ENCODE measurements at regions not wholly inside any gene's neighbourhood (a gene's known extent, or its start where the extent isn't known, plus 50 kb on each side); places are given as distances from the start of the nearest gene placed in this dataset.
A peak's percentile ranks its signal among the peaks of the same experiment; 100 is the strongest.

- FAIRE-seq = no peak
- Histone ChIP-seq H3K36me3 (ENCODE audit: control insufficient read depth, insufficient read depth, low read length) (no peaks in the 10 kb centered on the region), H3K4me3 (ENCODE audit: low read depth, low read length) (no peak overlapping the region), H3K27me3 (ENCODE audit: control insufficient read depth, insufficient read depth, low read length) (no peaks in the 10 kb centered on the region)
- DNase-seq (ENCODE audit: low read depth) = no peak
- TF ChIP-seq CTCF (IDR thresholded peaks at IDR 0.05; ENCODE audit: insufficient read depth, low read length, severe bottlenecking) = no peak
Observed at GRCh38 chr2:217247476-217247875, 387.6 kb upstream of the TNP1 start.

- H3K36me3 ChIP-seq (ENCODE audit: control insufficient read depth, insufficient read depth, low read length) = no peaks in the 10 kb centered on the region
- no peak for DNase-seq (ENCODE audit: low read depth)
- no peak for FAIRE-seq
- H3K4me3 ChIP-seq (ENCODE audit: low read depth, low read length) = no peak overlapping the region
- TF ChIP-seq CTCF (IDR thresholded peaks at IDR 0.05; ENCODE audit: insufficient read depth, low read length, severe bottlenecking) = no peak
- no peaks in the 10 kb centered on the region for H3K27me3 ChIP-seq (ENCODE audit: control insufficient read depth, insufficient read depth, low read length)
Observed at GRCh38 chr2:217246108-217246507, 386.2 kb upstream of the TNP1 start.

GRCh38 chr2:217244815-217245214, 385.0 kb upstream of the TNP1 start:
- DNase-seq (ENCODE audit: low read depth) (no peak), FAIRE-seq (no peak)
- Histone ChIP-seq H3K4me3 (ENCODE audit: low read depth, low read length) (no peak overlapping the region), H3K36me3 (ENCODE audit: control insufficient read depth, insufficient read depth, low read length) (no peaks in the 10 kb centered on the region), H3K27me3 (ENCODE audit: control insufficient read depth, insufficient read depth, low read length) (no peaks in the 10 kb centered on the region)
- TF ChIP-seq CTCF (IDR thresholded peaks at IDR 0.05; ENCODE audit: insufficient read depth, low read length, severe bottlenecking) = no peak

GRCh38 chr2:217242947-217243346, 383.1 kb upstream of the TNP1 start:
- no peak for DNase-seq (ENCODE audit: low read depth)
- no peak for FAIRE-seq
- no peak for TF ChIP-seq CTCF (IDR thresholded peaks at IDR 0.05; ENCODE audit: insufficient read depth, low read length, severe bottlenecking)
- H3K36me3 ChIP-seq (ENCODE audit: control insufficient read depth, insufficient read depth, low read length) = no peaks in the 10 kb centered on the region
- no peak overlapping the region for H3K4me3 ChIP-seq (ENCODE audit: low read depth, low read length)
- H3K27me3 ChIP-seq (ENCODE audit: control insufficient read depth, insufficient read depth, low read length) = no peaks in the 10 kb centered on the region

GRCh38 chr2:217231724-217232123, 371.9 kb upstream of the TNP1 start:
- H3K4me3 ChIP-seq (ENCODE audit: low read depth, low read length) = no peak overlapping the region
- DNase-seq (ENCODE audit: low read depth) = no peak
- no peaks in the 10 kb centered on the region for H3K27me3 ChIP-seq (ENCODE audit: control insufficient read depth, insufficient read depth, low read length)
- FAIRE-seq = no peak
- no peaks in the 10 kb centered on the region for H3K36me3 ChIP-seq (ENCODE audit: control insufficient read depth, insufficient read depth, low read length)
- no peak for TF ChIP-seq CTCF (IDR thresholded peaks at IDR 0.05; ENCODE audit: insufficient read depth, low read length, severe bottlenecking)

- Histone ChIP-seq H3K27me3 (ENCODE audit: control insufficient read depth, insufficient read depth, low read length) (no peaks in the 10 kb centered on the region), H3K4me3 (ENCODE audit: low read depth, low read length) (no peak overlapping the region), H3K36me3 (ENCODE audit: control insufficient read depth, insufficient read depth, low read length) (no peaks in the 10 kb centered on the region)
- FAIRE-seq (no peak), DNase-seq (ENCODE audit: low read depth) (peak; percentile 29)
- TF ChIP-seq CTCF (IDR thresholded peaks at IDR 0.05; ENCODE audit: insufficient read depth, low read length, severe bottlenecking) = no peak
Observed at GRCh38 chr2:217231212-217231611, 371.3 kb upstream of the TNP1 start.

Measured in bronchial epithelial cell (primary cell).